HepG2 (cell line): ENCODE measurements at regions not wholly inside any gene's neighbourhood (a gene's known extent, or its start where the extent isn't known, plus 50 kb on each side); places are given as distances from the start of the nearest gene placed in this dataset.

ENCODE experiments used
- ATAC-seq: fragments of 200-7000 bp; cut with Tn5 transposase; 3 replicates; pipeline ENCODE4 v1.9.1; 2020; ENCODE audit warnings: mild to moderate bottlenecking, moderate library complexity
- BruUV-seq: library from RNA; stranded (reverse); fragments of 400-500 nt; replicated peaks from 2 replicates; lab custom pipeline; 2021; lab: Mats Ljungman, UMichigan
- CTCF ChIA-PET: fragments of 300-600 bp; formaldehyde crosslinking; extraction: SDS; loops from one replicate; lab custom pipeline; 2021; ENCODE audit warnings: low total read pairs, inconsistent platforms, low intra/inter-chr PET ratio; lab: Yijun Ruan, JAX
- POLR2A ChIA-PET: fragments of 350-600 bp; sonication (Branson Sonifier 250); formaldehyde crosslinking; loops from one replicate; lab custom pipeline; 2020; ENCODE audit warnings: antibody characterized with exemption, inconsistent platforms; lab: Yijun Ruan, JAX
- DNase-seq: peaks from one replicate; pipeline ENCODE4 v3.0.0-alpha.2; 2015; ENCODE audit warnings: low spot score
- FAIRE-seq: peaks from 3 replicates; lab custom pipeline; 2011; peaks lifted over from hg19 to GRCh38; lab: Jason Lieb, UNC
- H2AFZ ChIP-seq: one replicate; pipeline ENCODE4 v1.6.1; 2011; ENCODE audit warnings: low read length, inconsistent platforms
- H3K27ac ChIP-seq: fragments of 300-600 bp; 3 replicates; pipeline ENCODE4 v1.8.0; 2011; ENCODE audit warnings: mixed run types, mild to moderate bottlenecking, mixed read lengths, low read length, inconsistent platforms; ENCODE audit not compliant: insufficient read depth; ENCODE audit errors: extremely low read length
- H3K27me3 ChIP-seq, 2 experiments: fragments of 200-600 bp in 1 of 2; 2 replicates in 1 of 2; 3 replicates in 1 of 2; pipeline versions ENCODE4 v1.6.0 to v1.8.0; 2011; ENCODE audit warnings: low read length in 2 of 2, mild to moderate bottlenecking in 2 of 2, moderate library complexity in 2 of 2, inconsistent platforms in 1 of 2; ENCODE audit not compliant: insufficient read depth in 2 of 2, control insufficient read depth in 1 of 2
- H3K36me3 ChIP-seq, 2 experiments: fragments of 200-600 bp in 1 of 2; replicated peaks in 1 of 2; 2 replicates in 1 of 2; 3 replicates in 1 of 2; pipeline versions ENCODE4 v1.5.1 to v1.8.0; 2011; ENCODE audit warnings: low read length in 2 of 2, inconsistent platforms in 1 of 2; ENCODE audit not compliant: insufficient read depth in 2 of 2, control insufficient read depth in 1 of 2
- H3K4me1 ChIP-seq: 2 replicates; pipeline ENCODE4 v1.5.1; 2012; ENCODE audit warnings: low read length, inconsistent platforms; ENCODE audit not compliant: insufficient read depth
- H3K4me2 ChIP-seq: 2 replicates; pipeline ENCODE4 v1.6.0; 2011; ENCODE audit warnings: low read depth, low read length, inconsistent platforms
- H3K4me3 ChIP-seq, 3 experiments: fragments of 200-600 bp in 1 of 3; sonication (generic), shearing (Covaris generic) in 1 of 3; replicated peaks in 1 of 3; 2 replicates each; pipeline ENCODE4 v1.5.1; 2011 to 2016; ENCODE audit warnings: low read length in 3 of 3, inconsistent platforms in 2 of 3, low read depth in 2 of 3, mild to moderate bottlenecking in 2 of 3, control low read depth in 1 of 3, mixed read lengths in 1 of 3; ENCODE audit not compliant: insufficient read depth in 1 of 3
- H3K79me2 ChIP-seq: one replicate; pipeline ENCODE4 v1.6.1; 2011; ENCODE audit warnings: low read length, inconsistent platforms; ENCODE audit not compliant: insufficient read depth
- H3K9ac ChIP-seq: 2 replicates; pipeline ENCODE4 v1.6.0; 2011; ENCODE audit warnings: mild to moderate bottlenecking, low read depth, low read length, inconsistent platforms; ENCODE audit not compliant: insufficient read depth
- H3K9me3 ChIP-seq: 2 replicates; pipeline ENCODE4 v1.5.1; 2012; ENCODE audit warnings: mild to moderate bottlenecking, low read length
- H4K20me1 ChIP-seq: 2 replicates; pipeline ENCODE4 v1.6.0; 2011; ENCODE audit warnings: inconsistent platforms, mild to moderate bottlenecking, low read length, moderate library complexity; ENCODE audit not compliant: insufficient read depth
- CENPT ChIP-seq: sonication (generic); formaldehyde crosslinking; IDR thresholded peaks from 2 replicates; pipeline ENCODE4 v1.8.0; 2022; ENCODE audit warnings: low read depth, mild to moderate bottlenecking, moderate library complexity, missing genetic modification reagents
- KAT7 ChIP-seq: IDR thresholded peaks from 2 replicates; pipeline ENCODE4 v1.6.1; 2018; ENCODE audit warnings: borderline replicate concordance, missing compliant biosample characterization
- MEIS2 ChIP-seq: sonication (generic); formaldehyde crosslinking; IDR thresholded peaks from 2 replicates; pipeline ENCODE4 v1.9.0; 2021; ENCODE audit warnings: mild to moderate bottlenecking, missing genetic modification reagents
- REXO4 ChIP-seq: sonication (generic); formaldehyde crosslinking; IDR thresholded peaks from 2 replicates; pipeline ENCODE4 v1.8.0; 2022; ENCODE audit warnings: missing genetic modification reagents, mild to moderate bottlenecking, borderline replicate concordance
- SMYD3 ChIP-seq: sonication (generic); formaldehyde crosslinking; IDR thresholded peaks from 2 replicates; pipeline ENCODE4 v1.8.1; 2023; ENCODE audit warnings: mild to moderate bottlenecking, missing genetic modification reagents
- ZC3H13 ChIP-seq: sonication (generic); formaldehyde crosslinking; IDR thresholded peaks from 2 replicates; pipeline ENCODE4 v1.8.1; 2023; ENCODE audit warnings: mild to moderate bottlenecking, missing genetic modification reagents, moderate library complexity
- ZNF274 ChIP-seq: sonication (generic); formaldehyde crosslinking; IDR thresholded peaks from 2 replicates; pipeline ENCODE4 v1.5.1; 2020; ENCODE audit warnings: mild to moderate bottlenecking, missing genetic modification reagents
- ZNF569 ChIP-seq: sonication (generic); formaldehyde crosslinking; IDR thresholded peaks from 2 replicates; pipeline ENCODE4 v1.5.0; 2020; ENCODE audit warnings: mild to moderate bottlenecking, missing genetic modification reagents, moderate library complexity, borderline replicate concordance
- ZNF670 ChIP-seq: sonication (generic); formaldehyde crosslinking; IDR thresholded peaks from 2 replicates; pipeline ENCODE4 v1.8.0; 2022; ENCODE audit warnings: mild to moderate bottlenecking, missing genetic modification reagents, borderline replicate concordance
- in situ Hi-C: cut with HindIII; loops from 2 replicates; pipeline ENCODE4 v1.10.0; 2017; ENCODE audit warnings: low pct_unique_long_range_greater_than_20kb; ENCODE audit not compliant: extremely low pct_ligation_motif_present
- intact Hi-C: fragments of 100-400 bp; cut with micrococcal nuclease; formaldehyde crosslinking; loops from one replicate; pipeline ENCODE4 v1.10.0; 2022; ENCODE audit not compliant: unreplicated experiment
- TF ChIP-seq, protein P1 (sequence below): sonication (generic); formaldehyde crosslinking; IDR thresholded peaks from 2 replicates; pipeline ENCODE4 v1.5.1; 2020; ENCODE audit warnings: missing genetic modification reagents, mild to moderate bottlenecking, borderline replicate concordance

DNA sequence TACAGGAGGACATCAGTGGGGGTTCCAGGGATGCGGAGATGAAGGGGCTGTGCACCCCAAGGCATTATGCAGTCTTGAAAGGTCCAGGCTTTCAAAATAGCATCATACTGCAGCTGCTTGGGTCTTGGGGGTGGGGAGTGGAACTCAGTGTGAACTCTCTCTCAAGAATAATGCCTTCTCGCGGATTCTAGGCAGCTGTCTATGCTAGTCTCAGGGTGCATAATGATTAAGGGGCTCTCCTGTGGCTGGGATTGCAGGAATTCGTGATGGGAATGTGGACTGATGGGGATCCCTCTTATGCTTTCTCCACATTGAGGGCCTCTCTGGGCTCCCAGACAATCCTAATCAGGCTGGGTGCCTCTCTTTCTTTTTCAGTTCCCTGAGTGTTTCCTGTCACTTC, 172.2 kb upstream of the ARHGAP24 start (continued):
- TF ChIP-seq, protein P1, sequence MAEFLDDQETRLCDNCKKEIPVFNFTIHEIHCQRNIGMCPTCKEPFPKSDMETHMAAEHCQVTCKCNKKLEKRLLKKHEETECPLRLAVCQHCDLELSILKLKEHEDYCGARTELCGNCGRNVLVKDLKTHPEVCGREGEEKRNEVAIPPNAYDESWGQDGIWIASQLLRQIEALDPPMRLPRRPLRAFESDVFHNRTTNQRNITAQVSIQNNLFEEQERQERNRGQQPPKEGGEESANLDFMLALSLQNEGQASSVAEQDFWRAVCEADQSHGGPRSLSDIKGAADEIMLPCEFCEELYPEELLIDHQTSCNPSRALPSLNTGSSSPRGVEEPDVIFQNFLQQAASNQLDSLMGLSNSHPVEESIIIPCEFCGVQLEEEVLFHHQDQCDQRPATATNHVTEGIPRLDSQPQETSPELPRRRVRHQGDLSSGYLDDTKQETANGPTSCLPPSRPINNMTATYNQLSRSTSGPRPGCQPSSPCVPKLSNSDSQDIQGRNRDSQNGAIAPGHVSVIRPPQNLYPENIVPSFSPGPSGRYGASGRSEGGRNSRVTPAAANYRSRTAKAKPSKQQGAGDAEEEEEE (CRISPR knock-in tag): no peak
- TF ChIP-seq ZNF670 (CRISPR knock-in tag): no peak
- TF ChIP-seq SMYD3 (CRISPR knock-in tag): no peak
- no peak for TF ChIP-seq CENPT
- no peak for TF ChIP-seq ZC3H13 (CRISPR knock-in tag)
- TF ChIP-seq REXO4 (CRISPR knock-in tag): no peak

- no peak for TF ChIP-seq KAT7 (CRISPR knock-in tag)
- TF ChIP-seq ZNF569 (CRISPR knock-in tag): no peak
- no peak for TF ChIP-seq MEIS2
- TF ChIP-seq ZNF274 (CRISPR knock-in tag): no peak
- TF ChIP-seq, all 625 proteins: peak for 0
- Histone ChIP-seq H3K4me1 (no peaks in the 10 kb centered on the region), H3K27me3 (no peaks in the 10 kb centered on the region), H3K9ac (no peak overlapping the region), H3K79me2 (no peaks in the 10 kb centered on the region), H3K36me3 (no peaks in the 10 kb centered on the region), H2AFZ (no peak overlapping the region), H3K9me3 (peaks cover 64% of the 10 kb centered on the region), H3K4me2 (no peak overlapping the region), H4K20me1 (no peaks in the 10 kb centered on the region), H3K27ac (no peak overlapping the region), H3K4me3 (no peak overlapping the region)
- in situ Hi-C loops (no loop called here), intact Hi-C loops (no loop called here)
- BruUV-seq: no TSS peak
- CTCF ChIA-PET: no interaction called here
- FAIRE-seq: no peak
- no peak for DNase-seq
- POLR2A ChIA-PET: no interaction called here
- no peak for ATAC-seq
Measured at GRCh38 chr4:85318415-85318814, 156.5 kb upstream of the ARHGAP24 start.
